WTC11 (cell line): ENCODE measurements at regions not wholly inside any gene's neighbourhood (a gene's known extent, or its start where the extent isn't known, plus 50 kb on each side); places are given as distances from the start of the nearest gene placed in this dataset.

Experiments used
- NR2C2 ChIP-seq: sonication (generic); formaldehyde crosslinking; IDR thresholded peaks from 2 replicates; pipeline ENCODE4 v1.8.0; 2022; ENCODE audit warnings: mild to moderate bottlenecking, missing genetic modification reagents
- ZNF138 ChIP-seq: sonication (generic); formaldehyde crosslinking; conservative IDR thresholded peaks from 2 replicates; pipeline ENCODE4 v1.8.1; 2022; ENCODE audit warnings: mild to moderate bottlenecking, moderate library complexity, missing genetic modification reagents
- TF ChIP-seq, protein P1 (sequence below): sonication (generic); formaldehyde crosslinking; conservative IDR thresholded peaks from 2 replicates; pipeline ENCODE4 v1.8.1; 2022; ENCODE audit warnings: mild to moderate bottlenecking, missing genetic modification reagents
- TF ChIP-seq, protein P2 (sequence below): fragments of 200-600 bp; IDR thresholded peaks from 2 replicates; pipeline ENCODE4 v1.8.0; 2022; ENCODE audit warnings: antibody characterized with exemption
- TF ChIP-seq, protein P3 (sequence below): sonication (generic); formaldehyde crosslinking; IDR thresholded peaks from 2 replicates; pipeline ENCODE4 v1.8.1; 2023; ENCODE audit warnings: mild to moderate bottlenecking, missing genetic modification reagents
- TF ChIP-seq, protein P4 (sequence below): sonication (generic); formaldehyde crosslinking; IDR thresholded peaks from 2 replicates; pipeline ENCODE4 v1.8.0; 2023; ENCODE audit warnings: missing genetic modification reagents, mild to moderate bottlenecking, borderline replicate concordance
- TF ChIP-seq, protein P5 (sequence below): sonication (generic); formaldehyde crosslinking; IDR thresholded peaks from 2 replicates; pipeline ENCODE4 v1.8.0; 2023; ENCODE audit warnings: missing genetic modification reagents

DNA sequence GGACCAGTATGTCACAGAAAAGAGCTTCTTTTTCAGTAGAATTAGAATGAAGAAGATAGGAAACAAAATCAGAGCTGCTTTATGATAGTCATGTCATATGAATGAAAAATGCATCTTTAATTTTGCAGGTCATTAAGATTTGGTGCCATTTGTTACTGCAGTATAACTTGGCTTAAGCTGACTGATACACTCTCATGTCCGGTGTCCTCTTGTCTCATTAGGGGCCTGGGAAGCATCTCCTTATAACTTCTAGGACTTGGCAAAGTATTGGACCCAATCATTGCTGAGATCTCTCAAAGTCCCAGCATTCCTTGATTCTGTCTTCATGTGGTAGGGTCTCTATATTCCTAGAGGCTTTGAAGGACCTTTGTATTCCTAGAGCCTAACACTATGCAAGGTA, 559.4 kb downstream of the TOX3 start:
- TF ChIP-seq, protein P1, sequence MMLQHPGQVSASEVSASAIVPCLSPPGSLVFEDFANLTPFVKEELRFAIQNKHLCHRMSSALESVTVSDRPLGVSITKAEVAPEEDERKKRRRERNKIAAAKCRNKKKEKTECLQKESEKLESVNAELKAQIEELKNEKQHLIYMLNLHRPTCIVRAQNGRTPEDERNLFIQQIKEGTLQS (CRISPR knock-in tag): no peak
- TF ChIP-seq, protein P2, sequence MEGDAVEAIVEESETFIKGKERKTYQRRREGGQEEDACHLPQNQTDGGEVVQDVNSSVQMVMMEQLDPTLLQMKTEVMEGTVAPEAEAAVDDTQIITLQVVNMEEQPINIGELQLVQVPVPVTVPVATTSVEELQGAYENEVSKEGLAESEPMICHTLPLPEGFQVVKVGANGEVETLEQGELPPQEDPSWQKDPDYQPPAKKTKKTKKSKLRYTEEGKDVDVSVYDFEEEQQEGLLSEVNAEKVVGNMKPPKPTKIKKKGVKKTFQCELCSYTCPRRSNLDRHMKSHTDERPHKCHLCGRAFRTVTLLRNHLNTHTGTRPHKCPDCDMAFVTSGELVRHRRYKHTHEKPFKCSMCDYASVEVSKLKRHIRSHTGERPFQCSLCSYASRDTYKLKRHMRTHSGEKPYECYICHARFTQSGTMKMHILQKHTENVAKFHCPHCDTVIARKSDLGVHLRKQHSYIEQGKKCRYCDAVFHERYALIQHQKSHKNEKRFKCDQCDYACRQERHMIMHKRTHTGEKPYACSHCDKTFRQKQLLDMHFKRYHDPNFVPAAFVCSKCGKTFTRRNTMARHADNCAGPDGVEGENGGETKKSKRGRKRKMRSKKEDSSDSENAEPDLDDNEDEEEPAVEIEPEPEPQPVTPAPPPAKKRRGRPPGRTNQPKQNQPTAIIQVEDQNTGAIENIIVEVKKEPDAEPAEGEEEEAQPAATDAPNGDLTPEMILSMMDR: no peak
- TF ChIP-seq, protein P3, sequence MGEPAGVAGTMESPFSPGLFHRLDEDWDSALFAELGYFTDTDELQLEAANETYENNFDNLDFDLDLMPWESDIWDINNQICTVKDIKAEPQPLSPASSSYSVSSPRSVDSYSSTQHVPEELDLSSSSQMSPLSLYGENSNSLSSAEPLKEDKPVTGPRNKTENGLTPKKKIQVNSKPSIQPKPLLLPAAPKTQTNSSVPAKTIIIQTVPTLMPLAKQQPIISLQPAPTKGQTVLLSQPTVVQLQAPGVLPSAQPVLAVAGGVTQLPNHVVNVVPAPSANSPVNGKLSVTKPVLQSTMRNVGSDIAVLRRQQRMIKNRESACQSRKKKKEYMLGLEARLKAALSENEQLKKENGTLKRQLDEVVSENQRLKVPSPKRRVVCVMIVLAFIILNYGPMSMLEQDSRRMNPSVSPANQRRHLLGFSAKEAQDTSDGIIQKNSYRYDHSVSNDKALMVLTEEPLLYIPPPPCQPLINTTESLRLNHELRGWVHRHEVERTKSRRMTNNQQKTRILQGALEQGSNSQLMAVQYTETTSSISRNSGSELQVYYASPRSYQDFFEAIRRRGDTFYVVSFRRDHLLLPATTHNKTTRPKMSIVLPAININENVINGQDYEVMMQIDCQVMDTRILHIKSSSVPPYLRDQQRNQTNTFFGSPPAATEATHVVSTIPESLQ: no peak
- TF ChIP-seq, protein P4, sequence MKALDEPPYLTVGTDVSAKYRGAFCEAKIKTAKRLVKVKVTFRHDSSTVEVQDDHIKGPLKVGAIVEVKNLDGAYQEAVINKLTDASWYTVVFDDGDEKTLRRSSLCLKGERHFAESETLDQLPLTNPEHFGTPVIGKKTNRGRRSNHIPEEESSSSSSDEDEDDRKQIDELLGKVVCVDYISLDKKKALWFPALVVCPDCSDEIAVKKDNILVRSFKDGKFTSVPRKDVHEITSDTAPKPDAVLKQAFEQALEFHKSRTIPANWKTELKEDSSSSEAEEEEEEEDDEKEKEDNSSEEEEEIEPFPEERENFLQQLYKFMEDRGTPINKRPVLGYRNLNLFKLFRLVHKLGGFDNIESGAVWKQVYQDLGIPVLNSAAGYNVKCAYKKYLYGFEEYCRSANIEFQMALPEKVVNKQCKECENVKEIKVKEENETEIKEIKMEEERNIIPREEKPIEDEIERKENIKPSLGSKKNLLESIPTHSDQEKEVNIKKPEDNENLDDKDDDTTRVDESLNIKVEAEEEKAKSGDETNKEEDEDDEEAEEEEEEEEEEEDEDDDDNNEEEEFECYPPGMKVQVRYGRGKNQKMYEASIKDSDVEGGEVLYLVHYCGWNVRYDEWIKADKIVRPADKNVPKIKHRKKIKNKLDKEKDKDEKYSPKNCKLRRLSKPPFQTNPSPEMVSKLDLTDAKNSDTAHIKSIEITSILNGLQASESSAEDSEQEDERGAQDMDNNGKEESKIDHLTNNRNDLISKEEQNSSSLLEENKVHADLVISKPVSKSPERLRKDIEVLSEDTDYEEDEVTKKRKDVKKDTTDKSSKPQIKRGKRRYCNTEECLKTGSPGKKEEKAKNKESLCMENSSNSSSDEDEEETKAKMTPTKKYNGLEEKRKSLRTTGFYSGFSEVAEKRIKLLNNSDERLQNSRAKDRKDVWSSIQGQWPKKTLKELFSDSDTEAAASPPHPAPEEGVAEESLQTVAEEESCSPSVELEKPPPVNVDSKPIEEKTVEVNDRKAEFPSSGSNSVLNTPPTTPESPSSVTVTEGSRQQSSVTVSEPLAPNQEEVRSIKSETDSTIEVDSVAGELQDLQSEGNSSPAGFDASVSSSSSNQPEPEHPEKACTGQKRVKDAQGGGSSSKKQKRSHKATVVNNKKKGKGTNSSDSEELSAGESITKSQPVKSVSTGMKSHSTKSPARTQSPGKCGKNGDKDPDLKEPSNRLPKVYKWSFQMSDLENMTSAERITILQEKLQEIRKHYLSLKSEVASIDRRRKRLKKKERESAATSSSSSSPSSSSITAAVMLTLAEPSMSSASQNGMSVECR (CRISPR knock-in tag): no peak
- TF ChIP-seq NR2C2 (CRISPR knock-in tag) (no peak), ZNF138 (no peak)
- TF ChIP-seq, protein P5, sequence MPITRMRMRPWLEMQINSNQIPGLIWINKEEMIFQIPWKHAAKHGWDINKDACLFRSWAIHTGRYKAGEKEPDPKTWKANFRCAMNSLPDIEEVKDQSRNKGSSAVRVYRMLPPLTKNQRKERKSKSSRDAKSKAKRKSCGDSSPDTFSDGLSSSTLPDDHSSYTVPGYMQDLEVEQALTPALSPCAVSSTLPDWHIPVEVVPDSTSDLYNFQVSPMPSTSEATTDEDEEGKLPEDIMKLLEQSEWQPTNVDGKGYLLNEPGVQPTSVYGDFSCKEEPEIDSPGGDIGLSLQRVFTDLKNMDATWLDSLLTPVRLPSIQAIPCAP (CRISPR knock-in tag): no peak
